ENCODE measurements at regions not wholly inside any gene's neighbourhood (a gene's known extent, or its start where the extent isn't known, plus 50 kb on each side); places are given as distances from the start of the nearest gene placed in this dataset.

- Histone ChIP-seq H3K36me3 (ENCODE audit: control insufficient read depth in 2 of 2, extremely low read depth in 1 of 2, insufficient read depth in 2 of 2, low read length in 2 of 2) (no peaks in the 10 kb centered on the region), H3K27ac (ENCODE audit: control insufficient read depth, insufficient read depth, low read length) (no peak overlapping the region), H4K20me1 (ENCODE audit: control insufficient read depth, extremely low read depth, insufficient read depth, low read length) (no peaks in the 10 kb centered on the region), H3K9ac (ENCODE audit: control insufficient read depth, extremely low read depth, insufficient read depth, low read length) (no peak overlapping the region), H3K79me2 (ENCODE audit: control insufficient read depth, insufficient read depth, low read length) (no peaks in the 10 kb centered on the region), H3K27me3 (ENCODE audit: control insufficient read depth, extremely low read depth, insufficient read depth, low read length) (no peaks in the 10 kb centered on the region), H3K4me3 (ENCODE audit: control insufficient read depth in 2 of 3, extremely low read depth in 1 of 3, insufficient read depth in 2 of 3, low read depth in 1 of 3, low read length in 3 of 3) (no peak overlapping the region), H3K9me3 (ENCODE audit: control insufficient read depth, low read depth, low read length) (no peaks in the 10 kb centered on the region), H2AFZ (ENCODE audit: control insufficient read depth, low read length) (no peak overlapping the region), H3K4me2 (ENCODE audit: control insufficient read depth, extremely low read depth, insufficient read depth, low read depth, low read length) (no peak overlapping the region), H3K9me1 (ENCODE audit: control insufficient read depth, extremely low read depth, insufficient read depth, low read length) (no peaks in the 10 kb centered on the region), H3K4me1 (ENCODE audit: control insufficient read depth, extremely low read depth, insufficient read depth, low read length) (peaks cover 14% of the 10 kb centered on the region)
- dilution Hi-C loops (cut with MboI; ENCODE audit: extremely low pct_ligation_motif_present, low sequenced_read_pairs) = no loop called here
- DNase-seq (ENCODE audit: low read depth, low spot score) = no peak
- FAIRE-seq = no peak
- TF ChIP-seq CTCF (optimal IDR thresholded peaks at IDR 0.05 in 1 of 3, IDR thresholded peaks at IDR 0.05 in 1 of 3, conservative IDR thresholded peaks at IDR 0.05 in 1 of 3; ENCODE audit: extremely low read depth in 1 of 3, insufficient read depth in 2 of 3, low read length in 3 of 3) = no peak
- no peak for TF ChIP-seq EZH2 (IDR thresholded peaks at IDR 0.05; ENCODE audit: low read length)
Measured at GRCh38 chr5:107319901-107320300, 350.8 kb downstream of the EFNA5 start.

DNA sequence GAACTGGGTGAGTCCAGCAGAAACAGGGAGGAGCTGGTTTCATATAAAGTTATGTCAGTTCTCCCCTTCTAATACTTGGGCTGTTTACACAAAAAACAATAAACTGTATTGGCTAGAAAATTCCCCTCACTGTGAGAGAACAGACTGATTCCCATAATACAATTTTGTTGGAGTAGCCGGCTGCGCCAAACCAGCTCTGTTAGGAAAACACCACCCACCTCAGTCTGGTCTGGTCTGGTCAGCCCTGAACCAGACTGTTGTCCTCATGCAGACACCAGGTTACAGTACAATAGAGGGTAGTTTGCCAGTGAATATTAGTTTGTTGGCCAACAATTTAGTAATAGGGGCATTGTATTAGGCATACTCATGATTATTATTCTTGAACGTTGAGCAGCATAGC lies 356.4 kb downstream of the EFNA5 start:
- TF ChIP-seq EZH2 (IDR thresholded peaks at IDR 0.05; ENCODE audit: low read length) (no peak), CTCF (optimal IDR thresholded peaks at IDR 0.05 in 1 of 3, IDR thresholded peaks at IDR 0.05 in 1 of 3, conservative IDR thresholded peaks at IDR 0.05 in 1 of 3; ENCODE audit: extremely low read depth in 1 of 3, insufficient read depth in 2 of 3, low read length in 3 of 3) (no peak)
- Histone ChIP-seq H3K27ac (ENCODE audit: control insufficient read depth, insufficient read depth, low read length) (no peak overlapping the region), H3K27me3 (ENCODE audit: control insufficient read depth, extremely low read depth, insufficient read depth, low read length) (no peaks in the 10 kb centered on the region), H3K9ac (ENCODE audit: control insufficient read depth, extremely low read depth, insufficient read depth, low read length) (no peak overlapping the region), H3K4me2 (ENCODE audit: control insufficient read depth, extremely low read depth, insufficient read depth, low read depth, low read length) (no peak overlapping the region), H3K4me3 (ENCODE audit: control insufficient read depth in 2 of 3, extremely low read depth in 1 of 3, insufficient read depth in 2 of 3, low read depth in 1 of 3, low read length in 3 of 3) (no peak overlapping the region), H4K20me1 (ENCODE audit: control insufficient read depth, extremely low read depth, insufficient read depth, low read length) (no peaks in the 10 kb centered on the region), H2AFZ (ENCODE audit: control insufficient read depth, low read length) (no peak overlapping the region), H3K9me3 (ENCODE audit: control insufficient read depth, low read depth, low read length) (no peaks in the 10 kb centered on the region), H3K4me1 (ENCODE audit: control insufficient read depth, extremely low read depth, insufficient read depth, low read length) (no peaks in the 10 kb centered on the region), H3K36me3 (ENCODE audit: control insufficient read depth in 2 of 2, extremely low read depth in 1 of 2, insufficient read depth in 2 of 2, low read length in 2 of 2) (no peaks in the 10 kb centered on the region), H3K79me2 (ENCODE audit: control insufficient read depth, insufficient read depth, low read length) (no peaks in the 10 kb centered on the region), H3K9me1 (ENCODE audit: control insufficient read depth, extremely low read depth, insufficient read depth, low read length) (no peaks in the 10 kb centered on the region)
- no peak for DNase-seq (ENCODE audit: low read depth, low spot score)
- no peak for FAIRE-seq
- dilution Hi-C loops (cut with MboI; ENCODE audit: extremely low pct_ligation_motif_present, low sequenced_read_pairs) = no loop called here
